NCI-H1930 (cell line): ENCODE measurements at regions not wholly inside any gene's neighbourhood (a gene's known extent, or its start where the extent isn't known, plus 50 kb on each side); places are given as distances from the start of the nearest gene placed in this dataset.

Experiments used
- DNase-seq, 2 experiments: peaks; one replicate each; lab custom pipeline; 2025; lab: John Stamatoyannopoulos, UW

DNA sequence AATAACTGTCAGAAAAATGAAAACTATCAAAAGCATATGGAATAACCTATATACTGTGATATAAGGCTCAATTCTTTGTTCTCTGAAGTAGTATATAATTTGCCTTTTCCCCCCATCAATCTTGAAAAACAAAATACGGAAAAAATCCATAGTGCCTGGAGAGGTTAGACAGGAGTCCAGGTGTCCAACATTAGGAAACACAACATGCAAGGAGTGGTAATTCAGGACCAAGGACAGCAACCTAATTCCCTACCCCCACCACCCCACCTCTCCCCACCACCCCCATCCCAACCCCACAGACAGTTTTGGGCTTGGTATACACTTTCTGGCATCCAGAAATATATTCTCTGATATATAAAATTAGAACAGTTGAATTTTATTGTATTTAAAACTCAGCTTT lies 55.1 kb upstream of the SLC25A26 start:
- no peak for DNase-seq

DNA sequence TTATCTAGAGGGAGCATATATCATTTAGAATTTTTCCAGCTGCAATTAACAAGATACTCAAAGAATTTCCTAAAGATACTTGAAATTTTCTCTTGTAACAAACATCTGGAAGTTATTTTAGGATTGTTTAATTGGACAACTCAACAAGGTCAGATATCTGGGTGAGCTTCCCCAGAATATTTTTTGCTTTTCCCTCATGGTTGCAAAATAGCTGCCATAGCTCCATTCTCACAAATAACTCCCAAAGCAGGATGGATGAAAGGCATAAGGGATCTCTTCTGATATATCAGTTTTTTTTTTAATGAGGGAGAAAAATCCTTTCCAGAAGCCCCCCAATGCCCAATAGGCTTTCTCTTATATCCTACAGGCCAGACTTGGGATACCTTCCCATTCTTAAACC lies 56.6 kb upstream of the SLC25A26 start:
- no peak for DNase-seq

DNA sequence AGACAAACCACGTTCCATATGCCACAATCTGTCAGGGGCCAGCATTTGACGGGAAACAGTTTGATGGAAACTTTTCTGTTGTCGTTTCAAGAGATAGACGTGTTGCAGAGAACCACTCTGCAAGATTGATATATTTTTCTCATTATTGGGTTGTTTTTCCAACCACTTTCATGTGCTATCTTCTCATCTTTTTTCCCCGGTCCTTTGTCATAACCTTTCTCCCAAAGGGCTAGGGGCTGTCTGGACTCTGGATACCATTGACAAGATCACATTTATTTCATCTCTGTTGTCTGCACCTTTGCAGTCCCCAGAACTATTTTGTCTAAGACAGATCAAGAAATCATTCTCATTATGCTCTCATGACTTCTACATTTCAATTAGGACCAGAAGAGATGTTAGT lies 57.6 kb upstream of the SLC25A26 start:
- no peak for DNase-seq

DNA sequence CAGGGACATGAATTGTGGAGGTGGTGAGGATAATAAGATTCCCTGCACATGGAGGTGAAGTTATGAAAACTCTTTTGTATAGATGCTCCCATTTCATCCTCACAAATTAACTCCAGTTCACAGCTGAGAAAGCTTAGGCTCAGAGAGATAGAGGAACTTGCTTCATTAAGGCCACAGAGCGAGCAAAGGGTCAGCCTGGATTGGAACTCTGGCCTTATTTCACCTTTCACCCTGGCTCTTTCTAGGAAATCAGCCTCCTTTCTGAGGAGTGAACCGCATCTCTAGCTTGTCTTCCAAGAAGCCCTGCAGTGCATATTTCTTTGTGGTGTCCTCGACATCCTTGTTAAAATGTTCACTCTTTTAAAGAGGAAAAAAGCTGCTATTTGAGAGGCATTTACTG lies 58.0 kb upstream of the SLC25A26 start:
- no peak for DNase-seq

DNA sequence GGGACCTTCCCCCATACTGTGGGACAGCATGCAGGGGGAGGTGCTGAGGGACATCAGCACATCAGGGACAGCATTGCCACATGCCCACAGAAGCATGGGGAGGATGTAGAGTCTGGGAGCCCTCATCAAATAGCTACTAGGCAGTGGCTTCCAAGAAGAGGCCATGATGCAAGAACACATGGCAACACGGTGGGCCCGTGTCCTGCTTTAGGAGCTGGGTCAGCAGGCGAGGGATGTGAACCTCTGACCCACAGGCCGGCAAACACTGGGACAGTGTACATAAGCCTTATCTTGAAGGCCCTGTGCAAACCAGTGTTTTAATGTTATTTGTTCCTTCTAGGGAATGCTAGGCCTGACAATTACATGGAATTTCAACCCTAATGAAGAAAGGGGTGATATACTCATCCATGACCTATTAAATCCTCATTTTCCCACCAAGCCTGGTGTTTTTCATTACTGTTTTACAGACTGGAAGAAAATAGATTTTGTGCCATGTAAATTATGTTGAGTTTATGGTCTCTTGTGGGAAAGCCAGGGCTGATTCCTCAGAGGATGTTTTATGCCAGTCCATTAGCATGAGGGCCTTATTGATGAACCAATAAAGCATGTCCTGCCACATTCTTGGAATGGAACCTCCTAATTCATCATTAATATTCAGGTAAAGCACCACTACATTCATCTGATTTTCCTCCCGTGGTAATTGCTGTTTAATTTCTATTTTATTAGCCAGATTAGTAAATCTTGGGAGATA lies 61.7 kb upstream of the SLC25A26 start:
- DNase-seq = no peak

DNA sequence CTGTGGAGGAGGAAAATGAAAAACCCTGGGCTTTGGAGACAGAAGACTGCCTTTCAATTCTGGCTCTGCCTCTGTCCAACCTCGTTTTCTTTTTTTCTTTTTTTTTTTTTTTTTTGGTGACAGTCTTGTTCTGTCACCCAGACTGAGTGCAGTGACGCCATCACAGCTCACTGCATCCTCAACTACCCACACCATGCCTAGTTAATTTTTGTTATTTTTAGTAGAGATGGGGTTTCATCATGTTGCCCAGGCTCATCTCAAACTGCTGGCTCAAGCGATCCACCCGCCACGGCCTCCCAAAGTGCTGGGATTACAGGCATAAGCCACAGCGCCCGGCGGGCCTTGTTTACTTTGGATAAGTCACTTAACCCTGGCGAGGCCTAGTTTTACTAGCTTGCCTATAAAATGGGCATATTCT lies 66.3 kb upstream of the SLC25A26 start:
- no peak for DNase-seq

DNA sequence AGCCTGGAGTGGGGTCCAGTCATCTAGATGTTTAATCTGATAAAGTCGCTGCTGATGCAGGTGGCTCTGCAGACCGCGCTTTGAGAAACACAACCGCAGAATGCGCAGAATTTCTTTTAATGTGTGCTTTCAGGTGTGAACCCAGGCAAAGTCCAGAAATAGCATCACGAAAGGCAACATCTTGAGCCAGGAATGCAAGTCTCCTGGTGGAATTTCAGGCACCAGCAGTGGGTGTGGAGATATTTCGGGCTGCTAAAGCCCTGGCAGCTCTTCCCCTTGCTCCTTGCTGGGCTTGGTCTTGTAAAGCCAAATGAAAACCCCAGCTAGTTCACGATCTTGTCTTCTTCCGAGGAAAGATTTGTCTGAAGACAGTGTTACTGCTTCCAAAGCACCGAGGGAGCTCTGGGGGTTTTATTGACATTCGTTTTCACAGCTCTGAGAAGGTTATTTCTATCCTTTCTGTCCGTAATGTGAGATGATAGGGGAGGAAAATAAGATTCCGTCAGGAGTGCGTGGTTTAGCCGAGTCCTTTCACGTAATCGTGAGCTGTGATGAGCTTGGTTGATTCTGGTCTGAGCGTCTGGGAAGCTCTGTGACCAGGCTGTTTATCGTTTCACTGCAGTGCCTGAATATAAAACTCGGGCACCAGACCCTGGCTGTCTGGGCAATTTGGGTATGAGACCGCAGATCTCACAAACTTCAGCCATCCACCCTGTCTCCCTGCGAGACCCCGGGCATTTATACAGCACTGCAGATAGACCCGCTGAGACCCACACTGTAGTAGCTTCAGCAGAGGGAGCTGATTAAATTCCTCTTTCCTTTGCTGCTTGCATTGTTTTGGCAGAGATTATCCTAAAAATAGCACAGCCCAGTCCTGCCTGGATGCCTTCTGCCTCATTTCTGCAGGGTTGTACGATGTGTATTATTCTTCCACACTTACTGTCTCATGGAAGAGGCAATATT lies 67.0 kb upstream of the SLC25A26 start:
- no peak for DNase-seq

DNA sequence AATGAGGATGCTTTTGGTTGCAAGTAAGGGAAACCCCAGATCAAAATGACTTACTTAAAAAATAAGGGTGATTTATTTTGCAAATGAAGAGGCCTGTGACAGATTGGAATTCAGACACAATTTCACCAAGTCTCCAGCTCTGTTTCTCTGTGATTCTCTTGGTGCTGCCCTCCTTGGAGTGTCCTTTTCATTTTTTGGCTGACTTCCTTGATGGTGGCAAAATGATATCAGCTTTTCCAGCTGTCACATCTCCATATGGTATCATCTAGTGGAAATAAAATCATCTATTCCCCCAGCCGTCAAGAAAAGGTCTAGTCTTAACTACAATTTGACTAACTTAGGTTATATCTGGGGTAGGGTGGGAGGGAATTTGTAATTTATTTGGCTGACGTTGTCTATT lies 68.5 kb upstream of the SLC25A26 start:
- no peak for DNase-seq

DNA sequence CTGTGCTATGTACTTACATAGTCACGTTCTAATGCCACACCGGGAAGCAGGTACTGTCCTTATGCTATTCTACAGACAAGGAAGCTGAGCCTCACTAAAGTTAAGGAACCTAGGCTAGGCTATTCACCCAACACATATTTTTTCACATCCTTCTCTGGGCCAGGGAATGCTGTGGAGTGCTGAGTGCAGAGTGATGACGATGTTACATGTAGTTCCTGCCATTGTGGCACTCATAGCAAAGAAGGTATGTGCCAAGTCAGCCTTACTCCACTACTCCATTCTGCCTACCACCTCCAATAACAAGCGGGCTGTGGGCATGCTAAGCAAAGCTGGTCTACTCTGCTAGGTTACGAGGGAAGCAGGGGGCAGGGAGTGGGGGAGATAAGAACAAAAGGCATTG lies 69.8 kb upstream of the SLC25A26 start:
- no peak for DNase-seq

DNA sequence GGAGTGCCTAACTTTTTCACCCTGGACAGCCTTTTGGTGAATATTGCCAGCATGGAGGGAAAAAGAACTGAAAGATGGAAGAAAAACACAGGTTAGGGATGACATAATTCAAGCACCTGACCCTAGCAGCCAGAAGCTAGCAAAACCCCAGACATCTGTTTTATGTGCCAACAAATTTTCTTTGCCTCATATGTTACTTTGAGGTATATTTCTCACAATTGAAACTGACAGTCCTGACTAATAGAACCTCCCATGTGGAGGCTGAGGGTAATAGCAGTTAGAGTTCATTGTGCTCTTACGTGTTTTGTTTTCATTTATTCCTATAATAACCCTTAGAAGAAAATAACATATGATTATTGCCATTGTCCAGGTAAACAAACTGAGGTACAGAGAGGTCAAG lies 71.5 kb upstream of the SLC25A26 start:
- DNase-seq = peak in 1 of 2 experiments; percentile 19

DNA sequence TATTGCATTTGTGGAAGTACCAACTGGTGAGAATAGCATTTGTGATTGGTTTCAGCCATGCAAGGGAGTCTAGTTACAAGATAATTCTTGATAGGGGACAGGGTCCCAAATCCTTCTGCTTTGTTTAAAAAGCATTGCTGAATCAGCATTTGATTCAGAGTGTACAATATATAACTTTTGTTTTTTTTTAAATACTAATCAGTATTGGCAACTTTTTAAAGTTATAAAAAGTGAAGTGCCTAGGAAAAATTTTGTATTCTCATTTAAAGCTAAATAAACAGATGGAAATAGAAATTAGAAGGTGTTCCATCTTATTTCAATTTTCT lies 75.4 kb upstream of the SLC25A26 start:
- no peak for DNase-seq

DNA sequence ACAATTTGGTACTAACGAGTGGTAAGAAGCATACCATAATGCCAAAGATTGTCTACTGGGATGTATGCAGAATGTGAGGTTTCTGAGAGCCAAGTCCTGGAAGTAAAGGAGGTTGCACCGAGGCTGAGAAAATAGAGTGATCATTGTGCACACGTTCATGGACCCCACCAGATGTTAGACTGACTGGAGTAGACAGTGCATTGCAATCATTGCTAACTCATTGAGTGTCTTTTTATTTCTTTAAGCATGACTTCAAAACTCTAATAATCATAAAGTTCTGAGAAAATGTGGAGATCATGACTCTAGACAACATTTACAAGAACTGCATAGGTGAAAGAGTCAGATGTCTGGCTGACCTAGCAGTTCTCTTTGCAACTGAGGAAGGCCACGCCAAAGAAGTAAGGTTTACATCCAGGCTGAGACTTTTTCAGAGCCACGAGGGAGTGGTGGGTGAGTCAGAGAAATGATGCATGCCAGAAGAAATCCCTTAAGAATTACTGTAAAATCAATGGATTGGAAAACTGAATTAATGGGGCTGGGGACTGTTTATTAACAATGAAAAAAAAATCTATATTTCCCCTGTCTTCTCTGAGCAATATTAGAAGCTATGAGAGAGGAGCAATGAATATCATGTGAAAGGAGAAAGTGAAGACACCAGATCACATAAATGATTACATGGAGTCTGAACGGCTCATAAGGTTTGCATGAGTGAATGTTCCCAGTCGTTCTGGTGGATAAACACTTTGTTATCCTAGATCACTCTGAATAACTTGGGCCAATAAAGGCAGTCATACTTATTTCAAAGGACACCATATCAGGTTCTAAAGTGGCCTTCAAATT lies 76.0 kb upstream of the SLC25A26 start:
- DNase-seq = no peak

DNA sequence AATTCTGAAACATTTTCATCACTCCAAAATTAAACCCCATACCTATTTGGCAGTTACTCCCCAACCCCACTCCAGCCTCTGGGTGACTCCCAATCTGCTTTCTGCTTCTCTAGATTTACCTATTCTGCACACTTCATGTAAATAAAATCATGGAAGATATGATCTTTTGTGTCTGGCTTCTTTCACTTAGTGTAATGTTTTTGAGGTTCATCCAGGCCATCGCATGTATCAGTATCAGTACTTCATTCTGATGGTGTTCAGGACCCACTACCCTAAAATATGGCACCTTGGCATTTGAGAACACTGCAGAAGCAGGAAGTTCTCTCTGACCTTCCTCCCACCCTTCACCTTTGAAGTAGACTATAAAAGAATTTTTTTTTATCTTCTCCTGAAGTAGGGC lies 78.7 kb upstream of the SLC25A26 start:
- DNase-seq = no peak

DNA sequence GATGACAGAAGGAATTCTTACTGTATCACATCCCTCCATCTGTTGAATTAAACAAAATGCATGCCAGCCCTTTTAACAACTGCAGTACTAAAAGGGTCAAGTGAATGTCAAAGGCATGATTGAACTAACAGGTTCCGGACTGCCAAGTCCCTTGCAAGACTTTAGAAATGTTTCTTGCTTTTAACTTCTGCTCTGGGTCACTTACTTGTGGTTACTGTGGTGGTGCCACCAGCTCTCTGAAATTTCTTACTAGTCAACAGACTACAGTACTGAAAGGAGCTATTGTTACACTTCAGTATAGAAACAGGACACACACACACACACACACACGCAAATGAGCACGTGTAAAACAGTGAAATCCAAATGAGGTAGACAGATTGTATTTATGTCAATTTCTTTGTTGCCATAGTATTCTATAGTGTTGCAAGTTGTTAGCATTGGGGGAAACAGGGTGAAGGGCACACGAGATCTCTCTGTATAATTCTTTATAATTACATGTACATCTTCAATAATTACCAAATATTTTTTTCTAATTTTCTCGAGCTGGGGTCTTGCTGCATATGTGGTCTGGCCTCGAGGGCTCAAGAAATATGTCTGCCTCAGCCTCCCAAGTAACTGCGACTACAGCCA lies 79.9 kb upstream of the SLC25A26 start:
- DNase-seq = no peak

DNA sequence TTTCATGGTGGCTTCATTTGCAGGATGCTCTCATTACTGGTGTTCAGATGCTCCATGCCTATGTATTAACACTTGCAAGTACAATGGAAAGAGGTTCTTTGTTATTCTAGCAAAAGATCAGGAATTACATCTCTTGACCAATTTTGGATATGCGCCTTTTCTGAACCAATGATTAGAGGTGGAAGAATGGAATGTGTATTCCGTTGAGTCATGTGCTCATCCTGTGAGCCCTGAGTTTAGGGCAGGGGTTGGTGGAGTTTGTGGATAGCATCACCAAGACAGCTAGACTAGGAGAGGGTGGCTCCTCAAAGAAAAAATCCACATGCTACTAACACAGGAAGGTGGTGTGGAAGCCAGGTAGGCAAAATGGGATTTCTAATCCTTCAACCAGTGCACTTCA lies 80.7 kb upstream of the SLC25A26 start:
- no peak for DNase-seq

DNA sequence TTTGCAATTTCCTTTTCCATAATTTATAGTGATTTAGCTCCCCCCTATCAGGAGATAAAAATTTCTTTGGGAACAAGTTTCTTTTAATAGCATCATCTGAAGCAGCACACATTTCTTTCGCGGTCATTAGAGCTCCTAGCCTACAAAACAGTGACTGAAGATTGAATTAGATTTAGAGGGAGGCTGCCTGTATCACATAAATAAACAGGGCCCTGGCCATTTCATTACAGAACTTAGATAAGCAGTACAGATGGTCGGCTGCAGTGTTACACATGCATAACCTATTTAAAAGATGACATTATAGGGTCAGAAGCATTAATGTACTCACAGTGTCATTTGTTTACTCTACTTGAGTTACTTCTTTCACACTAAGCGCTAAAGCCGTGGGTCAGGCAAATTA lies 81.4 kb upstream of the SLC25A26 start:
- no peak for DNase-seq

DNA sequence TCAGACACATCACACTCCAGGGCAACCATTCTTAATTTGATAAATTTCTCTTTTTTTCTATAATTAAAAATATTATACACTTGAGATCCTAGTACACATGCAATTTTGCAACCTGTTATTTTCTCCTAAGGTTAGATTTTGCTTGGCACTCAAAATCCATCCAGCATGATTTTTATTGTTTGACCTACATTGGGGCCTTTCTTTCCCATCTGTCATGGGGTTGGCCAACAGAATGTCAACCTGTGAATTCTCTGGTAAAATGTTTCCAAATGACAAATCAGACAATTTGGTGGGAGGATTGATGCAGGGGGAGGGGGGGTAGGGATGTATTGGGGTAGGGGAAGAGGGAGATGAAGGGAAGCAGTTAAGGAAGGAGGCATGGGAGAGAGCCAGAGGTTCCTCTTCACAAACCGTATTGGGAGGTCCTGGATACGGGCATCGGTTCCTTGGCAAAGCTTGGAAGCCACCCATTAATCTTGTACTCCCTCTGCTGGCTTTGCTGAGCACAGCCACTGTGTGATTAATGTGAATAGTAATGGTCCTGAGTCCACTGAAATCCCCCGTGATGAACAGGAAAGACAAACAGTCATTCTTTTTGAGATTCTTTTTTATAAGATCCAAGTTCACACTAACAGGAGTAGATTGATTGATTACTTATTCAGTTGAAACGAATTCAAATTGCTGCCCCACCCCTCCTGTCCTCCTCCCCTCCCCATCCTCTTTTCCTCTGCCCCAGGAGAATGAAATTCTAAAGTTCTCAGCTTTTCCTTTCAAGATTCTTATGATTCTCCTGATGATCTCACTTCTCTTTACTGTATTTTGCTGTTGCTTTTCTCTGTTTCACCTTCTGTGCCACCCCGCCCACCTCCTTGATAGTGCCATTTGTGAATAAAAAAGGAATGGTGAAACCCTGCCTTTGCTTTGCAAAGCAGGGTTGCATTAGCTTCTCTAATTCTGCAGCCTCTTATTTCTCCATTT lies 82.2 kb upstream of the SLC25A26 start:
- peak in 1 of 2 experiments; percentile 51 for DNase-seq

DNA sequence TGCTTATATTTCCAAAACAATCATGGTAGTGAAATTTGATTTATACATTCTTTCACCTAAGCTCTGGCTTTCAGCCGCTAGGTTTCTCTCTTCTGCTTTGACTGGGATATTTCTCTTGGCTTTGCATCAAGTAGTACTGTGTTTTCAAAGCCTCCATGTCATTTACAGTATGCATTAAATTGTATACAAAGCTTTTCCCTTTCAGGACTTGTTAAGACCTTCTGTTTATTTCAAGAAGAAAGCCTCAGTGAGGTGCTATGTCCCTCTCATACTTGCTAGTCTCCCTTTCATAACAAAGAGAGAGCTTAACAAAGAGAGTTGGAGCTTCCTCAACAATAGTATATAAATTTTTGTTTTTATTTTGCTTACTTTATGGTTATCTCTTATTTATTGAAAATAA lies 84.2 kb upstream of the SLC25A26 start:
- no peak for DNase-seq

DNA sequence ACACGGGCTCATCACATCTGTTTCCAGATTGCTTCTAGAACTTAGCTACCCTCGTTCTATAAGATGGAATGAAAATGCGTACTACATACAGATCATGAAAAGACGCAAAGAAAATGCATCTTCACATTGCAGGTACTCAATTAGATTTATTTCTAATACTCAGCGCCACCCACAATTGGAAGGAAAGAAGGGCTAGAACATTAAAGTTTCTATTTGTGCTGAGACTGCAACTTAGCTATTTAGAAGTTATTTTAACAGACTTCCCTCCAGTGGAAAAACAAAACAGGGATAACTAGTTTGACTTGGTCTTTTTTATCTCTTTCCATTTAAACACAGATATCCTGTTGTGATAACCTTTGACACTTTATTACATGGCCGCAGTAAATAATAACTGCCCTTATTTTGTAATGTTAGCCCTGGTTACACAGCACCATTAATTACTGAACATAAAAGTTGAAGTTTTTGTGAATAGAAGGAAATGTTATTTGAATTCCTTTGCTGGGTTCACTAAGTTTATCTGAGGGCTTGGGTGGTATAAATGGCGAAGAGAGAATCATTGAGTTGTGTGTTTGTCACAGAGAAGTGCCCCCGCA lies 86.9 kb upstream of the SLC25A26 start:
- DNase-seq = no peak

DNA sequence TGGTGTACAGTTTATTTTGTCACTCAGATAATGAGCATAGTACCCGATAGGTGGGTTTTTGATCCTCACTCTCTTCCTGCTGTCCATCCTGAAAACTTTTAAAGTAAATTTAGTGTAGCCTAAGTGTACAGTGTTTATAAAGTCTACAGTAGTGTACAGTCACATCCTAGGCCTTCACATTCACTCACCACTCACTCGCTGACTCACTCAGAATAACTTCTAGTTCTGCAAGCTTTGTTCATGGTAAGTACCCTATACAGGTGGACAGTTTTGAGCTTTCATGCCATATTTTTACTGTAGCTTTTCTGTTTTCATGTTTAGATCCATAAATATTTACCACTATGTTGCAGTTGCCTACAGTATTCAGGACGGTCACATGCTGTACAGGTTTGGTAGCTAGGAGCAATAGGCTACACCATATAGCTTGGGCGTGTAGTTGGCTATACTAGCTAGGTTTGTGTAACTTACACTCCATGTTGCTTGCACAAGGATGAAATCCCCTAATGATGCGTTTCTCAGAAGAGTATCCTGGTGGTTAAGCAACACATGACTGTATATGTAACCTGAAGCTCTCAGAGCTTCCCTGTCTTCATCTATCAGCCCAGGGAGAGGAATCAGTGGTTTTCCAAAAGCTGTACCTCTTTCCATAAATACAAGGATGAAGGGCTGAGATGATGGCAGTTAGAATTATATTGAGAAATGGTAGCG lies 87.6 kb upstream of the SLC25A26 start:
- DNase-seq = no peak
